GM19397 (cell line): ENCODE measurements at regions not wholly inside any gene's neighbourhood (a gene's known extent, or its start where the extent isn't known, plus 50 kb on each side); places are given as distances from the start of the nearest gene placed in this dataset.

ENCODE experiments used
- ATAC-seq: cut with Tn5 transposase; IDR thresholded peaks from one replicate; pipeline ENCODE4 v1.9.1; 2021; ENCODE audit warnings: mild to moderate bottlenecking, moderate library complexity; ENCODE audit not compliant: unreplicated experiment

DNA sequence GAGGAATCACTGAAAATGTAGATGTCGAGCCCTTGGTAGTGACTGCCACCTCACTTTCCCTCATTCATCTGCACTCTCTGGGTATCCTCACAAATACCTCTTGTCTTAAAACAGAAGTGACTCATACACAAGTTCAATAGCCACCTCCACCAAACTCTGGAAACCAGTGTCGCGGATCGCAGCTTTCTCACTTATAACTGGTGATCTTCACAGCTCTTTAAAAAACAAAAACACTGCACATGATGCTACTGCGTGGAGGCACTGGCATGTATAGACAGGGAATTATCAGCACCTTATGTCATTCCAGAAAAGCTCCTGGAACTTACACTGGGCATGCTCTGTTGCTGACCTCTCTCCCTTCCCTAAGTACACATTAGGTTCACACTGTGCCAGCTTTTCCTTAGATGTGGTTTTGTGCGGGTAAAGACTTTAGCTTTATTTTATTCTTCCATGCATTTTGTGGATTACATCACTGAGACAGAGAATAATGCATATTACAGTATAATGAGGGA lies 425.5 kb upstream of the CADM1 start:
- peak; percentile 24 for ATAC-seq

DNA sequence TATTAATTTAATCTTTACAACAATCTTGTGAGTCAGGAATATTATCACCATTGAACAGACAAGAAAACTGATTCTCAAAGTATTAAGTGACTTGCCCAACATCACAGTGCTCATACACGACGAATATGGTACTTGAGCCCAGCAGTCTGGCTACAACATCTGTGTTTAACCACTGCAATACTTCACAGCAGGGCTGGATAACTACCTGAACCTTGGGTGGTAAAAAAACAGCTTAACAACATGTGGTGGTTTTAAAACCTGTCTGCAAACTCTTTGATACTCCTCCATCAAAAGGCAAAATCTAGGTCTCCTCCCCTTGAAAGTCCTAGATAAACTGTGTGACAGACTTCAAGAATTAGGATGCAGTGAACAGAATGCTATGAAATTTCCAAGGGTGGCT lies 424.6 kb upstream of the CADM1 start:
- ATAC-seq = no peak

DNA sequence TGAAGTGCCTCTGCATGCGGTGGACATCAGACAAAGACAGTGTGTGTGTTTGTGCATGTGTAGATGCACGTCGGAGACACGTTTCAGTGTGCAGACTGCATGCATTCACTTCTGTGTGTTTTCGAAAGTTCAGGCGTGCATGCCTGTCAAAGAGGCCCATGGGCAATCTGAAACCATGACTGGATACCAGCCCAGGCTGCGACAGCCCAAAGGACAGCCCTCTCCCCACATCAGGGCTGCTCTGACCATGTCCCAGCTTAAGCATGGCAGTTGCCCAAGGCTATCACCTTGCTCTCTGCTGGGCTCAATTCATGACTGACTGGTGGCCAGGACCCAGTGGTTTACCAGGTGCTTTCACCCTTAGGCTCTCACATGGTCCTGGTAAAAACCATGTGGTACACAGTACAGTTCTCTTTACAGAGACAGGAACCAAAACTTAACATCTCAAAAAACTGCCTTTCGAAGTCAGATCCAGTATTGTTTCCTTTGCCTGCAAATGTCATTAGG lies 423.7 kb upstream of the CADM1 start:
- peak; percentile 38 for ATAC-seq

DNA sequence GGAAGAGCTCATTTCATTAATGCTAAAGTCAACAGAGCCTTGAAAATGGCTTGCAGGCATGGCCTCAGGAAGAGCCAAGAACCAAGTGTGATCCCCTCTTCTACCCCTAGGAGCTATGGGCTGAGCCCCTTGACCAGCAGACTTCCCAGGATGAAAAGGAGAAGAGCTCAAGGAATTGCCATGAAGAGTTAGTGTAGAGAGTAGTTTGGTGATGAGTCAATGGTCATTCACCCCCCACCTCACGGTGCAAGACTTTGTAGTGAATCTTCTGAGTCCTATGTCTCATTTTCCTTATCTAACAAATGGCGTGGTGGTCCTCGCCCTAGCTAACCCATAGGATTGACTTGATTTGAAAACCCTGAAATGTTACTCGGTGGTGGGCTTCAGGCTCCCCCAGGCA lies 422.4 kb upstream of the CADM1 start:
- no peak for ATAC-seq

DNA sequence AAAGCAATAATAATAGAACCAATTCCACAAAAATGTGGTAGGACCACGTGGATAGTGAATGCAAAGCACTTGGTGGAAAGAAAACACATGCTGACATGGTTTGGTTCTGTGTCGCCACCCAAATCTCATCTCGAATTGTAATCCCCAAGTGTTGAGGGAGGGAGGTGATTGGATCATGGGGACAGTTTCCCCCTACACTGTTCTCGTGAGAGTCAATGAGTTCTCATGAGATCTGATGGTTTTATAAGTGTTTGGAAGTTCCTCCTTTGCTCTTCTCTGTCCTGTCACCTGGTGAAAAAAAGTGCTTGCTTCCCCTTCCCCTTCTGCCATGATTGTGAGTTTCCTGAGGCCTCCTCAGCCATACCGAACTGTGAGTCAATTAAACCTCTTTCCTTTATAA lies 421.9 kb upstream of the CADM1 start:
- no peak for ATAC-seq

DNA sequence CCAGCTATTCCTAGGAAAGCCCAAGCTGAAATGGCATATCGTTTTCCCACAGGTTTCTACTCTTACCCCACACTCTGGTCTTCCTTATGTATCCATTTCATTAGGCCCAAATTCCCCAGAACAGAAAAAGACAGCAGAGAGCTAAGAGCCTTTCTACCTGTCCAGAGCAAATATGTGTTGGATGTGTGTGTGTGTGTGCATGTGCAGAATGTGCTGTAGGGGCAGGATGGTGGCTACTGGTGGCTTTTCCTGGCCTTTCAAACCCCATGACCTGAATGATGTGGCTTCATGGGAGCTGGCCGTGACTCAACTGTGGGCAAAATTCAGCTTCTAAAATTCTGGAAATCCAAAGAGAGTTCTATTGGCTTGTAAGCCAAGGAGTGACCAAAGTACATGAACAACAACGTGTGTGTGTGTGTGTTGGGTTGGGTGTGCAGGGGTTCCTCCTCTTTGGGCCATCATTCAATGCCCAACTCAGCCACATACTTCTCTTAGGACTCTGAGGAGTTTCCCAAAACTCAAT lies 421.4 kb upstream of the CADM1 start:
- no peak for ATAC-seq

DNA sequence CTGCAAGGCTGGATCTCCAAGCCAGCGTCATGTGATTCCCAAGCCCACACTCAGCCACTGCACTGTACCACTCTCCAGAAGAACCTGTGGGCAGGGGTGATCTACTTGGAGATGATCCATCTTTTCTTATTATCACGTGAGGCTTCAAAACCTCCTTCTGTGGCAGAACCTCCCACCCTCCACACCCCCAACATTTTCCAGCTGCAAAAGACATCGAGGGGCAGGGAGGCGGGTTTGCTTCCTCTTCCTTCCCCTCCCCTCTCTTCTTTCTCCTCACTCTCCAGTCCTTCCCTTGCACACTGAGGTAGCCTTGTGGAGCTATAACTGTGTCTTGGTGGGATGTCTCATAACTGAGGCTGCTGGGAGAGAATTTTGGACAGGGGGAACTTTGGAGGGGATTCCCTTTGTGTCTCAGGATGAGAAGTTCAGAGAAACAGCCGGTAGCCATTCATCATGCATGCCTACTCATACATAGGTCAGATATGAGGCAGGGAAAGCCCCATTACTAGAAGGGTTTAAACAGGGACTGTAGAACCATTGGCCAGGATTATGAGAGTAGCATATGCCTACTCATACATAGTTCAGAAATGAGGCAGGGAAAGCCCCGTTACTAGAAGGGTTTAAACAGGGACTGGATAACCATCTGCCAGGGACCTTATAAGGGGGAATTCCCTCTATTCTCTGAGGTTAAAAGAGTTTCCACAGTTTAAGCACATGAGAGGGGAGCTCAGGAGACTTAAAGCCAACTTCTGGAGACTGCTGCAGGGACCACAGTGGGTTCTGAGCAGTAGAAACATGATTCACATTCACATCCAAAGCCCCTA lies 420.7 kb upstream of the CADM1 start:
- peak; percentile 52 for ATAC-seq

DNA sequence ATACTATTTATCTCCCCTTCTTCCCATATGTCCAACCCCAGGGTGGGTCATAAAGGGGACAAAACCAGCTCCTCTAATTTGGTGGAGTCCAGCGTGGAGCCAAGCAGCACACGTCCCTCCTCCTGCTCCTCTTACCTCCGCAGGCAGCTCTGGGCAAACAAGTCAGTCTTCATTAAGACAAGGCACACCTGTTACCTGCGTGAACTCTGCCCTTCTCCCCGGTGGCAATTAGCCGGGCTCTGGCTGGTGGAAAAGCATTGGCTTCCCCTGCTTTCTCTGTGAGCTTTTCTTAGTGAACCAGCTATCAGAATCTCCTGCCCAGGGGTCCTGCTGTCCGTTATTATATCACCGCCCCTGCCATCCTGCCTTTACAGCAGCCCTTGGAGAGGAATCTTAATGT lies 418.7 kb upstream of the CADM1 start:
- no peak for ATAC-seq

DNA sequence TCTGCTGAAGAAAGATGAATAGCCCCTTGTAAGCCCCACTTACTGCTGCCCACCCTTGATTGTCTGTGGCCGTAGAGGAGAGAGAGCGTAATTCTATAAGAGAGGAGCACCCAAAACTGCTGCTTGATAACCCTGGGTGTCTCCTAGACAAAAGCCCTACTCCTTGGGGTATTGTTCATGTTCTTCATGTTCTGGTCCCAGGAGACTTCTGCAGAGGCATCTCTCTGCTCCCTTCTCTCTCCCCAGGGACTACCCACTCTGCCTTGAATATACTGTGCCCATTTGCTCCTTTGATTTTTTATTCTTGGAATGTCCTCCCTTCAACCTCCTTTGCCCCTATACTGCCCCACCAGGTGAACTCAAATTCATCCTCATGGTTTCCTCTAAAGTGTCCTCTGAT lies 417.8 kb upstream of the CADM1 start:
- ATAC-seq = no peak

DNA sequence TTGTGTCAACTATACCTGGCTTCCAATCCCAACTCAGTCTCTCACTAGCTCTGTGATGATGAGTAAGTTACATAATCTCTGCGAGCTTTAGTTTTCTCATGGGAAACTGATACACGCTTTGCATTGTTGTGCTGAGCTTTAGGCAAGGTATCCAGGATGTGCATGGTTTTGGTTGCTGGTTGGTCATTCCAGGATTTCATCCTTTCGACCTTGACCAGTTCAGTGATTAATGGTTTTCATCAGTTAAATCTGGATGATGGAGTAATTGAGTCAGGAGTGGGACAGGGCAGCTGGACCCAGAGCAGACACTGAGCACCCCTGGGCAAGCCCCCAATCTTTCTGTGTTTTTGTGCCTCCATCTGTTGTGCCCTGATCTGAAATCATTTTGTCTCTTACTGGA lies 417.3 kb upstream of the CADM1 start:
- no peak for ATAC-seq

DNA sequence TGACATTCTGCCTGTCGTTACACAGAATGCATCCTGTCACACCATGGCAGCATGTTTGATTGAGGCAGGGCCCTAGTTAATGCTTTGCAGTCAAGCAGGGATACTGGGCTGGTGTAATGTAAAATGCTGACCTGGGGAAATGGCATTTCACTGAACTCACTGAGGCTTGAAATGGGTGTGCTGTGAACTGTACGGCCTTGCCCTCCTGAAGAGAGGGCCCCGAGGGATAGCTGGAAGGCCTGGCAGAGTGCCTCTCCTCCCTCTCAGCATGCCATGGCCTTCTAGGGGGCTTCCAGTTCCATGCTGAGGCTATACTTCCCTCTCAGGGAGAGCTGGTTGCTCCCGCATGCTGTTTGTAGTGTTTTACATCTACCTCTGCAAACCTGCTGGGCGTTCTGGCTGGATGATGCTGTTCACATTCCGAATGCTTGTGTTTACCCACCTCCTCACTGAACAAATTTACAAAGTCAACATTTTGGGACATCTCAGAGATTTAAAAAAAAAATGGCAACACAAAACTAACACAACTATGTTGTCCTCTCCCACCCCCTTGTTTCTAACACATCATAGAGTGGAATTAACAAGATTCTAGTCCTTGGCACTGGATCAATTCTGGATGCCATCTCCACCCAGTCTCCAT lies 416.7 kb upstream of the CADM1 start:
- ATAC-seq = no peak

DNA sequence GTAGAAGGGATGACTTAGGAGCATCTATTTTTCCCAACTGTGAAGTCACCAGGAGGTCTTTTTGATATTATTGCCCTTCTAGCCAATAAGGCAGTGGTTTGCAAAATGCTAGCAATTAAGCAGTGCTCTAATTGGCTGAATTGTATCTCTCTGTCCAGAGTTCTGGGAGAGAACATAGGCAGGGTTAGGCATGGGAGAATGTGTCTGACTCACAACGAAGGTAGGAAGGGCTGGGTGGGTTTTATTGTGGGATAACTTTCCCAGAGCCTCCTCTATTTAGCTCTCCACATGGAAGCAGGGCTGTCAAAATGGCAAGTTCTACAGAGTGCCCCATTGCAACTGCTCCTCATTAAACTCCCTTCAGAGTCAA lies 415.9 kb upstream of the CADM1 start:
- no peak for ATAC-seq

DNA sequence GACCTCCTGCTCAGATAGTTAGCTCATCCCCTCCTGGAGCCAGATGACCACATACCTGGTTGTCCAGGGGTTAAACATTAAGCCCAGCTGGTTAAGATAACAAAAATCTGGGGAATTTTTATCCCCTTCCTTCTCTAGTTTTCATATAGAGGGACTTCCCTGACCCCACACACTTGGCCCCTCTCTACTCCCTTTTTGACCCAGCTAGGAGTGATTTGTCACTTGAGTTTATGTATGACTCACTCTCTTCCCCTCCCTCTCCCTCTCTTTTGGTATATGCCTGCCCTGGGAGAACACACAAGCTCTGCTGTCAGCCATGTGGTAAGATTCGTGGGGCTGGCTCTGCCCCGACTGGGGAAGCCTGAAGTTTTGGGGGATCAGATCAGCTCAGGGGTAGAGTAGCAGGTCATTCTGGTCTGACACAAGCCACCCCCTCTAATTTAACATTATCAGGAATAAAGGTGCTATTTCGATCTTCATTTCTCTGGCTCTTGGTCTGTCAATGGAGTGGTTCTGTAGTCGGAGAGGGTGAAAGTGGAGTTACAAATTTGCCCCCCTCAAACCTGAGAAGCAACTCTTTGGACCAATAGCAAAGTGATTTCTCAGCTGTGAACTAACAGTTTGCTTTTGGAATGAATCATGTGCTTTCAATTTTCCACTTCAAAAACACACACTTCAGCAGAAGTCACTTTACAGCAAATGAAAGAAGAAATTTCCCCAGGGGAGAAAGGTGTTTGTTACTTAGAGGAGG lies 415.3 kb upstream of the CADM1 start:
- no peak for ATAC-seq

DNA sequence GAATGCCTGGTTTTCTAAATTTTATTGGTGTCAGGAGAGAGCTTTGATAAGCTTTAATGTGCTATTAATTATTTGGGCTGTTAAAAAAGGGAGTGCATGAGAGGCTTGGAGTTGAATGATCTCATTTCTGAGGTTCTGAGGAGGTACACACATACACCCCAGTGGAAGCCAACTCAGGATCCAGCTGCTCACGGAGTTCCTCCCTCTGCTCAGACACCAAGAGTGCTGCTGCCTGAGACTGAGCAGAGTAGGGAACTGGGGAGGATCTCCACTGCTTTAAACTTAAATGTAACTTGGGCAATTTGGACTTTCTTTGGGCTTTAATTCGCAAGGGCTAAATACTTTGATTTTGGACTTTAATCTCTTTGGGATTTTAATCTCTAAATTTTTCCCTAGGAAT lies 414.4 kb upstream of the CADM1 start:
- ATAC-seq = no peak

DNA sequence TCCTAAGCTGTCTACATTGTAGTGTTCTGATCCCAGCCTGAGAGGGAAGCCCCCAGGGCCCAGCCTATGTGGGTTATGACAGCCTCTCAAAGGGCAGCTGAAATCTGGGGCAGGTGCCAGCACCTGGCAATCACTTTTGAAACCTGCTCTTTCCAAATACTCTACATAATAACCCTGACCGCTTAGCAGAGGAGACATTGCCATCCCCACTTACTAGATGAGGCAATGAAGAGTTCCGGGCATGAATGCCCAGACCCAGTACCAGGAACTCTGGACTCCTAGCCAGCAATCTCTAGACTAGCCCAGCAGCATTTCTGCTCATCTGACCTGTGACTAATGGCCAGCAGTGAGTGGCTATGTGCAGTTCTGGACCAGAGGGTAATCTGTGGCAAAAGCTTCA lies 412.4 kb upstream of the CADM1 start:
- no peak for ATAC-seq

DNA sequence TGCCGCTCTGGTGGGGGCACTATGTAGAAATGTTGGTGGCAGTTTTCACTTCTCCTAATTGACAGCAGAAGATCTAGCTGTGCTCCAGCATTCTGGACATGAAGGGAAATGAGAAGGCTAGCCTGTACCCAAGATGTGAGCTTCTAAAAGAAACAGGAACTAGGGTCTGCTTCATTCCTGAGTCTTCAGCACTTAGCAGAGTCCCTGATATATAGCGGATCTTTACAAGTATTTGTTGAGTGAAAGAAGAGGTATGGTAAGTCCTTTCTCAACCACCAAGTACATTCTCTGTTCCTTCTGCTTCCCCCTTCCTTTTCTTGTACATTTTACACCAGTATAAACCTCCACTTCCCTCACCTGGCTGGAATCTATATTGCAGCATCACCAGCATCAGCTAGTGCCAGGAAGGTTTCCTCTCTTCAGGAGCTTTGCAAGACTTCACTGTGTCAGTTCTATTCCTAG lies 408.3 kb upstream of the CADM1 start:
- ATAC-seq = no peak

DNA sequence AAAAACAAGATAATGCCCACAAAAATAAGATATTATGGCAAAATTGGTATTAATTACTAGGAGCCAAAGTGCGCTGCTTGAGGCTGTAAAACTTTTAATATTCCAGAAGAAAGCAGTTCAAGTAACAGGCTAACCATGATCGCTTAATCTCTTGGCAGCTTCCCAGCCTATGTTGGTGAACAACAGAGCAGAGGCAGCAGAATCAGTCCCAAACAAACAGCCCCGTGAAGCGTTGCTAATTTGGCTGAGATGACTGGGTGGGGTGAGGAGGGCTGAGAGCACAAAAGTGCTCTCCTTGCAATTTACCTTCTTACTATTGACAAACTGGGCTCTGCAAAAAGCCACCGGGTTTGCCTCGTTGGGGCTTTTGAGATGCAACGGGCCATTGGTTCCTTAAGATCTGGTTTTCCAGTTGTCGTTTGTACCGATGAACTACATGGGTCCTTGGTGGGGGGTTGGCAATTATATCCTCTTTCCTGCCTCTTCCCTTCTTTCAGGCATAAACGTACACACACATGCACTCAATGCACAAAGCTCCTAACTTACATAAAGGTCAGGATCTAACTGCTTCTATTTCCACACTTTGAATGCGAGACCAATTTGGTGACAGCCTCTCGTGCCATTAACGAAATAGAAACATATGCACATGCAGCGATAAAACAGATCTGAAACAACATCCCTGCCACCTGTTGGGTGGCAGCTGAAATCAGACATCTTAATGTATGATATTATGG lies 407.6 kb upstream of the CADM1 start:
- no peak for ATAC-seq

DNA sequence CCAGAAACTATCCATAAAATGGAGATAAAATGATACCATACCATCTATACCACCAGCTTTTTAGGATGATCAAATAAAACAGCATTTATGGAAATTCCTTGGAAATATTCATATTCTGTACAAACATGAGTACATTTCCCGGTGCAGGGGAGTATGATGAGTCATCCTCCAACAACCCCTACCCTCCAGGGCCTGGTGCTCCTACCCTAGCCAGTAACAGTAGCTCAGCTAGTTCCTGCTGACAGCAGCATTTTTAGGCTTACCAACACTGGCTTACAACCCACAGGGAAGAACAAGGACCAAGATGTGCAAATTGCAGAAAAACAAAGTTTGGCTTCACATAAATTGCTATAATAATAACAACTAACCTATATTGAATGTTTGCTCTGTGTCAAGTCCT lies 406.2 kb upstream of the CADM1 start:
- ATAC-seq = no peak

DNA sequence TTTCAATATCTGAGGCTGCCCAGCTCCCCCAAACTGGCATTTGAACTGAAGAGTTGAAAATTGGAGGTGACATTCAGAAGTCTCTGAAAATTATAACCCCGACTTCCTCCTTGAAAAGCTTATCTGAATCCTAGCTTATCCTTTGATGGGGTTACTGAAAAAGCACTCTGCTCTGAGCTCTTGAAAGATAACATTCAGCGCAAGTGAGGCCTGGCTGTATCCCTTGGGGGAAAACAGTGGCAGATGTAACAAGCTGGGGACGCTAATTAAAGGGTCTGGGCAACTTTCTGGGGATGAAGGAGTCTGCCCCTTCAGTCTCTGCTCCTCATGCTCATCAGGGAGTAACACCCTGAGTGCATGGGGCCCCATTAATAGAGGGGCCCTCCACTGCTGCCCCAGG lies 402.0 kb upstream of the CADM1 start:
- no peak for ATAC-seq

DNA sequence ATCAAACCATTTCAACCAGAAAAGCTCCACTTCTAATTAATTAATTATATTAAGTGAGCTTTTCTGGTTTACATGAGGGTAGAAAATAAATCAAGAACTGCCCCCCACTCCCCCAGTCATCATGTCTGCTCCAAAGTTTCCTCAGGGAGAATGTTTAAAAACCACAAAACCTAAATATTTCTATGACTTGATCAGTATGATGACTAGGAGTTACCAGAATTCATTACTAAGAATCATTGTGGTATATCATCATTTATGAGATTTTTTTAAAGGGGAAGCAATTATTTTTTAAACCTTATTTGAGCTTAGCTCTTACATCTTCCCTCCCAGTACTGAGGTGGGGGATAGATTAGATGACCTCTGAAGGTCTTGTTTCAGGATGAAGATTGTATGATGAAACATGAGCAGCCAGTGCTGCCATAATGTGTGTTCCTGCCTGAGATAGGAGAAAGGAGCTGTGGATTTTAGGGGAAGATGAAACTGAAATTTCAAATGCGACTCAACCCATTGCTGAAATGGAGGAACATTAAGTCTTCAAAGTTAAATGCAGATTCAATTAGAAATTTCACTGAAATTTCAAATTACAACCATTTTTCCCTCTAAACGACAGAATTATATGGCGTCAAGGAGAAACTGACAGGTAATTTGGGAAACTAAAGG lies 401.3 kb upstream of the CADM1 start:
- no peak for ATAC-seq
